GM12891 (cell line): ENCODE measurements at regions not wholly inside any gene's neighbourhood (a gene's known extent, or its start where the extent isn't known, plus 50 kb on each side); places are given as distances from the start of the nearest gene placed in this dataset.

Experiments
- POLR2A ChIP-seq: IDR thresholded peaks from 2 replicates; pipeline ENCODE4 v1.6.1; 2011; ENCODE audit warnings: low read depth, low read length, control low read depth
- POLR2AphosphoS5 ChIP-seq: IDR thresholded peaks from 2 replicates; pipeline ENCODE4 v1.6.1; 2011; ENCODE audit warnings: low read depth, low read length, control low read depth
- TAF1 ChIP-seq: IDR thresholded peaks from 2 replicates; pipeline ENCODE4 v1.6.1; 2011; ENCODE audit warnings: low read depth, low read length, control low read depth

GRCh38 chr18:43642727-43643330 is 365.5 kb upstream of the SYT4 start:
- no peak for TF ChIP-seq POLR2A
- TF ChIP-seq POLR2AphosphoS5 = no peak
- no peak for TF ChIP-seq TAF1
